ENCODE measurements at regions not wholly inside any gene's neighbourhood (a gene's known extent, or its start where the extent isn't known, plus 50 kb on each side); places are given as distances from the start of the nearest gene placed in this dataset.
A peak's percentile ranks its signal among the peaks of the same experiment; 100 is the strongest.

- Mint-ChIP-seq H3K4me3 (no peak overlapping the region), H3K9me3 (peaks cover 4% of the 10 kb centered on the region), H3K36me3 (ENCODE audit: low read depth) (no peaks in the 10 kb centered on the region), H3K27ac (no peak overlapping the region), H3K27me3 (peaks cover 11% of the 10 kb centered on the region), H3K4me1 (no peaks in the 10 kb centered on the region)
- DNase-seq (no peak), ATAC-seq (no peak)
Measured at GRCh38 chr4:24680746-24681448, 96.5 kb upstream of the DHX15 start.

GRCh38 chr4:24683116-24683515, 98.8 kb upstream of the DHX15 start:
- no peaks in the 10 kb centered on the region for H3K36me3 Mint-ChIP-seq (ENCODE audit: low read depth)
- H3K27me3 Mint-ChIP-seq, result peaks cover 14% of the 10 kb centered on the region
- ATAC-seq, result no peak
- no peaks in the 10 kb centered on the region for H3K4me1 Mint-ChIP-seq
- no peak overlapping the region for H3K4me3 Mint-ChIP-seq
- DNase-seq, result no peak
- no peaks in the 10 kb centered on the region for H3K9me3 Mint-ChIP-seq
- H3K27ac Mint-ChIP-seq, result no peak overlapping the region

GRCh38 chr4:24686866-24687692, 102.7 kb upstream of the DHX15 start:
- H3K27me3 Mint-ChIP-seq, result peaks cover 5% of the 10 kb centered on the region

GRCh38 chr4:24688453-24688852, 104.1 kb upstream of the DHX15 start:
- Mint-ChIP-seq H3K36me3 (ENCODE audit: low read depth) (no peaks in the 10 kb centered on the region), H3K27me3 (peaks cover 3% of the 10 kb centered on the region), H3K27ac (no peak overlapping the region), H3K9me3 (peaks cover 4% of the 10 kb centered on the region), H3K4me1 (no peaks in the 10 kb centered on the region), H3K4me3 (no peak overlapping the region)
- DNase-seq, result no peak
- no peak for ATAC-seq

More at GRCh38 chr4:24686866-24687692, 102.7 kb upstream of the DHX15 start:
- H3K9me3 Mint-ChIP-seq, result no peaks in the 10 kb centered on the region
- ATAC-seq, result no peak
- no peaks in the 10 kb centered on the region for H3K4me1 Mint-ChIP-seq
- no peak overlapping the region for H3K27ac Mint-ChIP-seq
- no peak overlapping the region for H3K4me3 Mint-ChIP-seq
- no peaks in the 10 kb centered on the region for H3K36me3 Mint-ChIP-seq (ENCODE audit: low read depth)
- peak; percentile 26 for DNase-seq

GRCh38 chr4:24689212-24689611, 104.9 kb upstream of the DHX15 start:
- ATAC-seq, result no peak
- H3K4me3 Mint-ChIP-seq, result no peak overlapping the region

GRCh38 chr4:24690436-24690835, 104.9 kb upstream of the SOD3 start:
- H3K4me1 Mint-ChIP-seq, result no peaks in the 10 kb centered on the region
- H3K4me3 Mint-ChIP-seq, result no peak overlapping the region
- no peaks in the 10 kb centered on the region for H3K36me3 Mint-ChIP-seq (ENCODE audit: low read depth)
- H3K9me3 Mint-ChIP-seq, result peaks cover 4% of the 10 kb centered on the region
- peaks cover 3% of the 10 kb centered on the region for H3K27me3 Mint-ChIP-seq
- DNase-seq, result no peak
- no peak overlapping the region for H3K27ac Mint-ChIP-seq
- ATAC-seq, result no peak

More at GRCh38 chr4:24689212-24689611, 104.9 kb upstream of the DHX15 start:
- H3K27me3 Mint-ChIP-seq, result peaks cover 3% of the 10 kb centered on the region
- no peaks in the 10 kb centered on the region for H3K36me3 Mint-ChIP-seq (ENCODE audit: low read depth)
- no peak overlapping the region for H3K27ac Mint-ChIP-seq
- no peak for DNase-seq
- H3K9me3 Mint-ChIP-seq, result peaks cover 4% of the 10 kb centered on the region
- H3K4me1 Mint-ChIP-seq, result no peaks in the 10 kb centered on the region

GRCh38 chr4:24693636-24694035, 101.7 kb upstream of the SOD3 start:
- H3K9me3 Mint-ChIP-seq, result peaks cover 4% of the 10 kb centered on the region

GRCh38 chr4:24700118-24700517, 95.3 kb upstream of the SOD3 start:
- Mint-ChIP-seq H3K4me3 (no peak overlapping the region), H3K9me3 (peaks cover 6% of the 10 kb centered on the region), H3K27ac (no peak overlapping the region), H3K27me3 (peaks cover 2% of the 10 kb centered on the region), H3K36me3 (ENCODE audit: low read depth) (no peaks in the 10 kb centered on the region), H3K4me1 (no peaks in the 10 kb centered on the region)
- DNase-seq, result no peak
- no peak for ATAC-seq

More at GRCh38 chr4:24693636-24694035, 101.7 kb upstream of the SOD3 start:
- Mint-ChIP-seq H3K27ac (no peak overlapping the region), H3K36me3 (ENCODE audit: low read depth) (no peaks in the 10 kb centered on the region), H3K4me3 (no peak overlapping the region), H3K27me3 (no peaks in the 10 kb centered on the region), H3K4me1 (no peaks in the 10 kb centered on the region)
- DNase-seq (no peak), ATAC-seq (no peak)

- ATAC-seq, result no peak
- no peaks in the 10 kb centered on the region for H3K36me3 Mint-ChIP-seq (ENCODE audit: low read depth)
- H3K27me3 Mint-ChIP-seq, result peaks cover 2% of the 10 kb centered on the region
- H3K4me3 Mint-ChIP-seq, result no peak overlapping the region
- no peaks in the 10 kb centered on the region for H3K4me1 Mint-ChIP-seq
- no peak overlapping the region for H3K27ac Mint-ChIP-seq
- DNase-seq, result no peak
- H3K9me3 Mint-ChIP-seq, result peaks cover 6% of the 10 kb centered on the region
Measured at GRCh38 chr4:24701683-24702082, 93.7 kb upstream of the SOD3 start.

- ATAC-seq (no peak), DNase-seq (no peak)
- peaks cover 3% of the 10 kb centered on the region for H3K27me3 Mint-ChIP-seq
- no peak overlapping the region for H3K4me3 Mint-ChIP-seq
- peaks cover 6% of the 10 kb centered on the region for H3K9me3 Mint-ChIP-seq
- H3K4me1 Mint-ChIP-seq, result no peaks in the 10 kb centered on the region
- H3K36me3 Mint-ChIP-seq (ENCODE audit: low read depth), result no peaks in the 10 kb centered on the region
- H3K27ac Mint-ChIP-seq, result no peak overlapping the region
Measured at GRCh38 chr4:24702281-24702680, 93.1 kb upstream of the SOD3 start.

- H3K4me3 Mint-ChIP-seq, result no peak overlapping the region
- no peak overlapping the region for H3K27ac Mint-ChIP-seq
- DNase-seq, result no peak
- H3K9me3 Mint-ChIP-seq, result peaks cover 6% of the 10 kb centered on the region
- no peaks in the 10 kb centered on the region for H3K36me3 Mint-ChIP-seq (ENCODE audit: low read depth)
- ATAC-seq, result no peak
- peaks cover 3% of the 10 kb centered on the region for H3K27me3 Mint-ChIP-seq
- no peaks in the 10 kb centered on the region for H3K4me1 Mint-ChIP-seq
Measured at GRCh38 chr4:24703298-24703697, 92.1 kb upstream of the SOD3 start.

- H3K27me3 Mint-ChIP-seq, result peaks cover 3% of the 10 kb centered on the region
- peaks cover 11% of the 10 kb centered on the region for H3K9me3 Mint-ChIP-seq
- ATAC-seq (no peak), DNase-seq (no peak)
- H3K4me1 Mint-ChIP-seq, result no peaks in the 10 kb centered on the region
- no peaks in the 10 kb centered on the region for H3K36me3 Mint-ChIP-seq (ENCODE audit: low read depth)
- no peak overlapping the region for H3K4me3 Mint-ChIP-seq
- H3K27ac Mint-ChIP-seq, result no peak overlapping the region
Measured at GRCh38 chr4:24704149-24704548, 91.2 kb upstream of the SOD3 start.

GRCh38 chr4:24705016-24705753, 90.2 kb upstream of the SOD3 start:
- no peaks in the 10 kb centered on the region for H3K36me3 Mint-ChIP-seq (ENCODE audit: low read depth)
- no peak overlapping the region for H3K27ac Mint-ChIP-seq
- DNase-seq (no peak), ATAC-seq (no peak)
- no peaks in the 10 kb centered on the region for H3K4me1 Mint-ChIP-seq
- peaks cover 3% of the 10 kb centered on the region for H3K27me3 Mint-ChIP-seq
- peaks cover 5% of the 10 kb centered on the region for H3K9me3 Mint-ChIP-seq
- no peak overlapping the region for H3K4me3 Mint-ChIP-seq

GRCh38 chr4:24713604-24714003, 81.8 kb upstream of the SOD3 start:
- no peak overlapping the region for H3K27ac Mint-ChIP-seq
- DNase-seq, result no peak
- H3K27me3 Mint-ChIP-seq, result peaks cover 2% of the 10 kb centered on the region
- peaks cover 33% of the 10 kb centered on the region for H3K9me3 Mint-ChIP-seq
- no peak overlapping the region for H3K4me3 Mint-ChIP-seq
- no peak for ATAC-seq
- H3K36me3 Mint-ChIP-seq (ENCODE audit: low read depth), result peaks cover 2% of the 10 kb centered on the region
- no peaks in the 10 kb centered on the region for H3K4me1 Mint-ChIP-seq

All from activated naive CD8-positive, alpha-beta T cell treated with anti-CD3 and anti-CD28 coated beads, Interleukin-2, amount 50 U/mL, for 24 hours (primary cell).